DND-41 (cell line): ENCODE measurements at regions not wholly inside any gene's neighbourhood (a gene's known extent, or its start where the extent isn't known, plus 50 kb on each side); places are given as distances from the start of the nearest gene placed in this dataset.

ENCODE experiments used
- CTCF ChIP-seq: IDR thresholded peaks from 2 replicates; pipeline ENCODE4 v1.5.1; 2012; ENCODE audit warnings: borderline replicate concordance, low read length, moderate library complexity, mild to moderate bottlenecking; ENCODE audit not compliant: poor library complexity, severe bottlenecking; ENCODE audit errors: extremely low read depth
- EZH2 ChIP-seq: IDR thresholded peaks from 3 replicates; pipeline ENCODE4 v1.6.1; 2012; ENCODE audit warnings: borderline replicate concordance, low read depth, mild to moderate bottlenecking, moderate library complexity, low read length, inconsistent platforms; ENCODE audit not compliant: severe bottlenecking

GRCh38 chr12:5310151-5310550 lies 121.8 kb upstream of the NTF3 start:
- TF ChIP-seq CTCF: no peak
- TF ChIP-seq EZH2: no peak
